Amniotic stem cell (primary cell): ENCODE measurements at regions not wholly inside any gene's neighbourhood (a gene's known extent, or its start where the extent isn't known, plus 50 kb on each side); places are given as distances from the start of the nearest gene placed in this dataset.

Experiments used
- DNase-seq: peaks from one replicate; lab custom pipeline; 2025; lab: John Stamatoyannopoulos, UW

DNA sequence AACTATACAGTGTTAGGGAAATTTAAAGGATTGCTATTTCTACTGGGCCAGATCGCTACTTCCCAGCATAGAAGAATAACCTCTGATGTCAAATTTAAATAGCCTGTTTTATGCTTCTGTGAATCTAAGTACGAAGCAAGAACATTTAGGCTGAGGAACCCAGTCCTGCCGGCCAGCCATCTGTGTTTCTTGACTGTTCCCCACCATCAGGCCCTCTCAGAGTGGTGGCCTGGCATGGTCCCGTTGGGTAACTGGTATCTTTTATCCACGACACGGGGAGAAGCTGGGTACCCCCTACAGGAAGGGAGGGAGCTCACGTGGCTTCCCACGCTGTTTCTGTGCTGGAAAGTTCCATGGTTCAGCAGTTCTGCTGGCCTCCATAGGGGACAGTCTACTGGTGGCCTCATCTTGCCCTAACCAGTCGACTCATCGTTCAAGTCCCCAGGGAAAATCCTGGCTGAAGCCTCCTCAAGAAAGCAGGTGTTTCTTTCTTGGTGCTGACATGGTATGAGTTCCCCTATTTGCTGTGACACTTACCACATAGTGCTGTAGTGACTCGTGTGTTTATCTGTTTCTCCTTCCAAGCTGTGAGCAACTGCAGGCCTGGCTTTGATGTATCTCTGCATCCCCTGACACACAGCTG is 201.7 kb upstream of the NLRP1 start:
- peak; percentile 22 for DNase-seq

DNA sequence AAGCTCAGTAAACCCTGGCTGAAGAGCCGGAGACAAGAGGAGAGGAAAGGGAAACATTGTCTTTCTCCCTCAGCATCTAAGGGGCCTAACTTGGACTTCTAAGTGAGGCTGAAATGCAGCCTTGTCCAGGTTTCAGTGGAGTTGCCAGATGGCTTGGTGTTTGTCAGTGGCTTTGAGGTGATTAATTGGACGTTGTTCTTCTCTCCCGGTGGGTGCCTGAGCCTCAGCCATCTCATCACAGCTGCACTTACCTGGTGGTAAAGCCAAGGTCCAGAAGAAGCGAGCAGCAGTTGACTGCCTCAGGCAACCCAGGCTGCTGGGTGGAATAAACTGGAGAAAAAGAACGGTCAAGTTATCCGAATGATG is 202.2 kb upstream of the NLRP1 start:
- no peak for DNase-seq

DNA sequence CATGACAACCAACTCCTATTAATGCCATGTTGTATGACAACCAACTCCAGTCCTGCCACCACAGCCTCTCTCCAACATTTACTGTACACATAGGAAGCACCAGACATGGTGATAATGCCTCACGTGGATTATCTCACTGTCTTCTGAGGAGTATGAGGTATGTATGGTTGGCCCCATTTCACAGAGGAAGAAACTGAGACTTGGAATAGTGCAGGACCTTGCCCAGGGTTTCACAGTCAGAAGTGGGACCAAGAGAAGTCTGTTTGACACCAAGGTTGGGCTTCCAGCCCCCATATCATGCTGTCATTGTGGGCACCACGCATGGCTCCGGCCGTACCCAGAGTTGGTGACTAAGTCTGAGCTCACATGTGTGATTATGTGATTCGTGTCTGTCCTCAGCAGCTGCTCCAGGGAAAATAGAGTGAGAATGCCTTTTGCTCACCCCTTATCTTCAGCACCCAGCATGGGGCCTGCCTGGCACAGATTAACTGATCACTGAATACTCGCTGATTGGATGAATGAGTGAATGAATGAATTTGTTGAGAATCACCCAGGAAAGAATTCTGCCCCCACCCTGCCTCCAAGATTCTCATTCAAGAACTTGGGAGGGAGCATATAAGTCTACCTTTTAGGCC is 204.1 kb upstream of the NLRP1 start:
- DNase-seq, result peak; percentile 14

DNA sequence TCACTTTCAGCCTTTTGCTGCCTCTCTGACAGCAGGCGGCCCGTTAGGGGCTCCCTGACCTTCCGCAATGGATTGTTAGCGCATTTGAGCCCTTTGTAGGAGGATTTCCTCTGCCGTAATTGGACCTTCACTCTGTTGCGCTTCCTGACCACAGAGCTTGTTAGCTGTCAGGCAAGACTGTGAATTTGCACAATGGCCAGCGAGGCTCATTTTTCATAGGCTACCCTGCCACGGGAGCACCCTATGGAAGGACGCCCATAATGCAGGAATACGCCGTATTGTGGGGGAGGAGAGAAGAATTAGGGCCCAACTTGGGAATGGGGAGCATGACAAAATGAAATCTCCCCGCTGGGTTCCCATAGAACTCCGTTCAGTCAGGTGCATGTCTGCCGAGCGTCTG is 205.2 kb upstream of the NLRP1 start:
- DNase-seq, result no peak

DNA sequence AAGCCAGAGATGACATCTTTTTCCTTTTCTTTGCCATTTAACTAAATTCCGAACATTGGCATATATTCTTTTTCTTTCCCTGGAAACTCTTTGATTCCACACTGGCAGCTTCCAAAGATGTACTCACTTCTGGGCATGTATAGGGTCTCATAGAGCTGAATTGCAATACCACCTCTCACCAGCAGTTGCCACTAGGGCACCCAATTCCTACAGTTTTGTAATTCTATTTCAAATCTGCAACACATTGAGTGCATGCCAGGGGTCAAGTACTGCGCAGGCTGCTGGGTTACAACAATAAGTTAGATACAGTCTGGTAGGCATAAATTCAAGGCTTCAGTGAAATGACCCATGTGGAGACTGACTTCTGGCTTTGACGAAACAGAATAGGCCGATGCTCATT is 208.8 kb upstream of the NLRP1 start:
- DNase-seq, result no peak

DNA sequence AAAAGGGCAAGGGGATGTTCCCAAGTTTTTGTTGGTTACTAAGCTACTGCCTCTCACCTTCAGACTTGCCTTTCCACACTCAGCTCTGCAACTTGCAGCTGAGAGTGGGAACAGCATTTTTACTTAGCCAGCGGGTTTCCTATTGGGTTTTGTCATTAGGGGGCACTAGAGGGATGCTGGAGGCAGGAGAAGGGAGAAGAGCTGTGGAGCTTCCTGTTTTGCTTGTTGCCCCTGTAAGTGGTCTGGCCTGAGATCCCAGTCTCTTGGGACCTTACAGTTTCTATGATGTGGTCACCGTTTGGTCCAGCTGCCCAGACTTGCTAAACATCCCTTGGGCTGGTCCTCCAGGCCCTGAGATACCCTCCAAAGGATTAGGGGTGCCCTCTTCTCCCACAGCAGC is 209.6 kb upstream of the NLRP1 start:
- no peak for DNase-seq

DNA sequence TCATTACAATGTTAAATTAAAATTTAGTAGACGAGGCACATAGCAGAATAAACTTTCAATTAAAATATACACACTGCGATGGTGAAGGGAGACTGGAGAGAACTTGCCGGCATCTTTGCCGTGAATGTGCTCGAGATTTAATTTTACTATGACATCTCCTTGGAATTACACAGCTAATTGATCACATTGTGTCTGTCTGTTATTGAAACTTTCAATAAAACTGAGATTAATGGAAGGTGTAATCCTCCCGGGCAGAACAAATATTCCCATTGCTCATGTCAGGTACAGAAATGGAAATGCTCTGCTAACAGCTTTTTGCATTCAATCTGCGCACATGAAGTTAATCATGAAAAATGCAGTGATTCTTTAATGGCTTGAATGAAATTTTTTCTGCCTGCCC is 210.1 kb upstream of the NLRP1 start:
- DNase-seq, result no peak

DNA sequence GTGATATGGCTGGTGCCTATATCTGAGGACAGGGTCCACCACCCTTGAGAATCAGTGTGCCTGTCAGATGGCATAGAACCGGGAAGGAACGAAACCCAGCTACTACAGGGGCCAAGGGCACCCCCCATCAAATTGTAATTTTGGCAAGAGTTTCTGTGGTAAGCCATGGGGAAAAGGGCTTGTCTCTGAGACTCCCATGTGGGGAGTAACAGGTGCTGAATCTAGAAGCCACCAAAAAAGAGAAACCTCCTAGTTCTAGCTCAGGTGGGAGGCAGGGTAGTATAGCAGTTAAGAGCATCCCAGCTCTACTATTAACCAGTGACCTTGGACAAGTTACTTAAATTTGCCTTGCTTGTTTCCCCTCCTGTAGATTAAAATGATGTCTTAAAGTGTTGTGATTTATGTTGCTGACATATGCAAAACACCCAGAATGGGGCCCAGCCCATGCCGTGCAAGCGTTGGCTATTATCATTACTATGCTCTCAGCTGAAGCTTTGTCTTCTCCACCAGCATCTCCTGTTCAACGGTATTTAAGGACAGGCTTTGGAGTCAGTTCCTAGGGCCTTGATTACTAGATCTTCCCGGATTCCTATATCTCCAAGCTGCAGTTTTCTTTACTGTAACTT is 210.7 kb upstream of the NLRP1 start:
- no peak for DNase-seq

DNA sequence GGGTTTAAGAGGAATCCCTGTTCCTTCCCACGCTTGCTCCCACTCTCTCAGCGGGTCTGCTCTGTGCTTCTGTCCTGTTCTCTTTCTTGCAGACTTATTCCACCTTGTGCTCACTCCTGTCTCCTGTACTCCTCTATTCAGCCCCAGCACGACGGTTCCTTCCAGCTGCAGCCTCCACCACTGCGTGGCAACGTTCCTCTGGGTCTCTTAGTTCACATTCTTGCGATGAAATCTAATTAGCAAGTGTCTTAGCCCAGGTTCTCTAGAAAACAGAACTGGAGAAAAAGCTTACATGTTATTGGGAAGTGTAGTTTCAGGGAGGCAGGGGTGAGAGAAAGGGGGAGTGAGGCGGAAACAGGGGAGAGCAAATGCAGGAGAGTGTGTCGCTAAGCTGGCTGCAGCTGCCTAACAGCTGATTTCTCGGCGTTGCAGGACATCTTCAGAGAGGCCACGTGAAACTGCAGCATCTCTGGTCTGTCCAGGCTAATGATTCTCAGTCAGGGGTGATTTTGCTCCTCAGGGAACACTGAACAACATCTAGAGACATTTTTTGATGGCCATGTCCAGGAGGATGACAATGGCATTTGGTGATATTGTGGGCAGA is 213.2 kb upstream of the NLRP1 start:
- no peak for DNase-seq

DNA sequence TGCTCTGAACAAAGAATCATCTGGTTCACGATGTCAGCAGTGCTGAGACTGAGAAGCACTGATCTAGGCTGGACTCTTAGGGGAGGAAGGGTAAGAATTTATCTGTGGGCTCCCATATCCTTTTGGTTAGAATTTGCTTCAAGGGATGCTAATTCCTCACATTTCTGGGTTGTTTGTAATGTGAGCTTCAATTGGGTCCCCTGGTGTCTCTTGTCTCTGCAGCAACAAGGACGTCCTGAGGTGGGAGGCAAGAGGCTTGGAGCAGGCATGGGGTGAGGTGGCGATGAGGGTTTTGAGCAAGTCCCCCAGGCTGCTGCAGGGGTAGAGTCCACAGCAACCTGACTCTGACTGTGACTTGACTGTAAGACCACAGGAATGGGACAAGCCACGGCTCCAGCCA is 213.8 kb upstream of the NLRP1 start:
- DNase-seq, result no peak

DNA sequence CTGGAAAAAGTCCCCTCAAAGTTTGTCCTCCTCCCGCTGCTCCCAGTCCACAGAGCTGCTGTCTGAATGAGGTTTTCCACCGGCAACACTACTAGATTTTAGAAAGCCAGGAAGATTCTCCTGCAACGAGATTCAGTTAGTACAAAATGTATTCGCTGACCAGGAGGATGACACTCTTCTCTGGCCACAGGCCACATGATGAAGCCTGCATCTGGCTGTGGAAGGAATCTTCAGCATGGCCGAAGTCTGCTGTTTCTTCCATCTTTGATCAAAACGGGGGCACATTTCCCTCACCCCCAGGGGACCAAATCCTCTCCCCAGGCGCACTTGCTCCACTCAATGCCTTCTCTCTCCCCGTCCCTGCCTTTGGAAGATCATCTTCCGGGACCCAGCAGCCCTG is 215.8 kb upstream of the NLRP1 start:
- DNase-seq, result no peak

DNA sequence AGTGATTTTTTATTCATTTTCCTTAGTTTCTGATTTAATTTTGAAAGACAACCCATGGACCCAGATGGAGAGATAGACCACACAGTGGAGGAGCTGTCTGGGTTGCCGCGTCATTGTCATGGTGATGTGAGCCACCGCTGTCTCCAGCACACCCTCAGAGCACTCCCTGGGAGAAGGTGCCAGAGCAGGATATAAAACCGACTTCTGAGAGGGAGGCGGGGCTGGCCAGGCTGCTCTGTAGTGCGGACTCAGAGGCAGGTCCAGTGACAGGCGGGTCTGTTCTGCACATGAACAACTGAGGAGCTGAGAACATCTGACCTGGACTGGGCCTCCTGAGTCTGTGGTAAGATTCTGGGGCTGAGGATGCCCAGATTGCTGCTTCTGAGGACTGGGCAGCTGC is 216.3 kb upstream of the NLRP1 start:
- DNase-seq, result no peak

DNA sequence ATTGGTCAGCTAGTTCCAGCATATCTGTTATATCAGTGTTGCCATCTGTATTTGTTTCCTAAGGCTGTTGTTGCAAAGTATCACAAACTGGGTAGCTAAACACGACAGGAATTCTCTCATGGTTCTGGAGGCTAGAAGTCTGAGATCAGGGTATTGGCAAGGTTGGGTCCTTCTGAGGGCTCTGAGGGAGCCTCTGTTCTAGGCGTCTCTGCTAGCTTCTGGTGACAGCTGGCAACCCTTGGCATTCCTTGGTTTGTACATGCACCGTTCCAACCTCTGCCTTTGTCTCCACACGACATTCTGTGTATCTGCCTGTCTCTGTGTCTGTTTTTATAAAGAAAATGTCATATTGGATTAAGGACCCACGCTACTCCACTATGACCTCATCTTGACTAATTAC is 219.9 kb upstream of the NLRP1 start:
- no peak for DNase-seq

DNA sequence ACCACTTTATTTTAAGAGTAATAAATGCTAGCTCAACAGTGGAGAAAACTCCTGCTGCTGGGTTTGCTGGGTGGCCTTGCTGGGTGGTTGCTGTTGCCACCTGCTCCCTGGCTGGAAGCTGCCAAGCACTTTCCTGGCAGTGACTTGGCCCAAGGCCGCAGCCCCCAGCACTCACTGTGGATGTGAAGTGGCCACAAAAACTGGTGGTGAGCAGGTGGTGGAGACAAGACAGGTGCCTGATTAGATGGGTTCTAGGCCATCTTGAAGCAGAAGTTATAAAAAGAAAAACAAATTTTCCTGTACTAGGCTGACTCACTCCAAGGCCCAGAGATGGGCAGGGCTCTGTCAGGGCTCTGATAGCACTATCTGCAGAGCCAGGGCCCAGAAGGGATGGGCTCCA is 224.7 kb upstream of the NLRP1 start:
- DNase-seq, result no peak

DNA sequence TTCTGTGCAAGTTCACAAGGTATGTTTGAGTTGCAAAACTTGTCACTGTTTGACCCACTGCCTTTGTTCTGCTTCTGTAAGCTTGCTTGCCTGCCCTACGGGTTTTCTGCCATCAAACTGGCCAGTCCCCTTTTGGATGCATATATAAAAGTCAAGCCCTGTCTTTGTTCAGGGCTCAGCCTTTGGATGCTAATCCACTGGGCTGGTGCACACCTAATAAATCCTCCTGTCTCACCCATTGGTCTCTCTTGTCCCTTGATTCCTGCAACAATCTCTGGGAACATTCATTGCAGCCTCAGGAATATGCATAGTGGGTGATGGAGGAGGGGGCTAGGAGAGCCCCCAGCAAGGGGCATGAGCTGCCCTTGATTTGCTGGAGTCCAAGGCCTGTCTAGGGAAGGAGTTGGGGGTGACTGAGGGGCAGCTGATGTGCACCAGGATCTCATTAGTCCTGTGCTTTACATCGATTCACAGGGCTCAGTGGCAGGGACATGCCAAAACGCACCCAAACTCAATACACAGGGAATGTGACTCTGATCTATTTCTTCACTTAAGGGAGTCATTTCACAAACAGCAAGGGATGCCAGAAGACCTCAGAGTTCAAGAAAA is 225.4 kb upstream of the NLRP1 start:
- no peak for DNase-seq

DNA sequence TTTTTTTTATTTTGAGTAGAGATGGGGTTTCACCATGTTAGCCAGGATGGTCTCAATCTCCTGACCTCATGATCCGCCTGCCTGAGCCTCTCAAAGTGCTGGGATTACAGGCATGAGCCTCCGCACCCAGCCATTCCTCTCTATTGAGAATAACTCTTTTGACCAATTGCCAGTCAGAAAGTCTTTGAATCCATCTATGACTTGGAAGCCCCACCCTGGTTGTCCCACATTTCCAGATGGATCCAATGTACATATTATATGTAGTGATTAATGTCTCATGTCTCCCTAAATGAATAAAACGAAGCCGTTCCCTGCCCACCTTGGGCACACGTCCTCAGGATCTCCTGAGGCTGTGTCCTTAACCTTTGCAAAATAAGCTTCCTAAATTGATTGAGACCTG is 228.3 kb upstream of the NLRP1 start:
- no peak for DNase-seq

DNA sequence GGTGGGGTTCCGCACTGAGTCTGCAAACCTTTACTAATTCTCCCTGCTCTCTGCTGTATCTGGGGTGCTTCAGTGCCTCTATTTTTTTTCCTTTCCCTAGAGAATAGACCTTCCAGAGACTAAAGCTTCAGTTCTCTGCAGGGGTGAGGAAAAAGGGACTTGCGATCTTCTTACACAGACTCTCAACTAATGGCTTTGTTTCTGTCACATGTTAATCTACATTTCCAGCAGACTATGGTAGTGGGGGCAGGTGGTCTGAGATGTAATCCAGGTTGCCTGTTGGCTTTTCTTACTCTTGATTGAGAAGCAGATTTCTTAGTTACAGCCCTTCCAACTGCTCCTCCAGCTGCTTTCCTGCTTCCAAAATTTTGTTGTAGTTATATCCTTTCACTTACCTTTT is 229.0 kb upstream of the NLRP1 start:
- no peak for DNase-seq

DNA sequence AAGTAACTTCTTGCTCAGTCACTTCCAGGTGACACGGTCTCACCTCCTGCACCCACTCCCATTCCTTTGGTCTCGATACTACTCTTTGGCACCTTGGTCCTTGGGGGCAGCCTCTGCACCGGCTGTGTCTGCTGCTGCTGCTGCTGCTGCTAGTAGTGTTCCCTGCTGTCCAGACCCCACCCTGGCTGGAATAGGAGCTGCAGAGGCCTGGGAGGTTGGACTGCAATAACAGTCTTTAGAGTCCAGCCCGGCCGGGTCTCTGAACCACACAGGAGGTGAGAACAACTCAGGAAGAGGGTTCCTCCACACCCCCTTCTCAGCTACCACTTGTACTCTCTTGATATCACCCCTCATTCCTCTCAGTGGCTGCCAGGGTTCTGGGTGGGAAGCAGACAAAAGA is 231.1 kb upstream of the NLRP1 start:
- no peak for DNase-seq

DNA sequence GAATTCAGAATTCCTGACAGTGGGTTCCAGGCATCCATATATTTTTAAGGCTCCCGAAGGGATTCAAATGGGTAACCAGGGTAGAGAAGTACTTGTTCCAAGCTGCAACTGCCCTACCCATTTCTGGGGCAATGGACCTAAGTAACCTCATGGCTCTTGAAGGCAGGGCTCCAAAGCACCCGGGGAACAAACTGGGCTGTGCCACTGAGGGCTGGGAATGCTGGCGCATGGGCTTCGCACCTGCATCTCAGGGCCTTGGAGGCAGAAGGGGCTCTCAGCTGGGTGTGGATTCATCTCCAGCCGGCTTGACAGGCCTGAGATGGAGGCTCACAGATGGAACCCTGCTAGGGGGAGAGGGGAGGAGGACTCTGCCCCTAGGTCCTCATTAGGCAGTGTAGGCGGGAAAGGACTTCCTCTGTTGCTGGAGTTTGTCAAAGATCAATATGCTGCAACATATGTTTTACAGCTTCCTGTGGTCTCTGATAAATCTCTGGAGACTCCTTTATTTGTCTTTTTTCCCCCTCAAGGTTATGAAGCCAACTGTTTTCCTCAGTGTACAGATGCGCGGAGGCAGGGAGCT is 232.3 kb upstream of the NLRP1 start:
- no peak for DNase-seq

DNA sequence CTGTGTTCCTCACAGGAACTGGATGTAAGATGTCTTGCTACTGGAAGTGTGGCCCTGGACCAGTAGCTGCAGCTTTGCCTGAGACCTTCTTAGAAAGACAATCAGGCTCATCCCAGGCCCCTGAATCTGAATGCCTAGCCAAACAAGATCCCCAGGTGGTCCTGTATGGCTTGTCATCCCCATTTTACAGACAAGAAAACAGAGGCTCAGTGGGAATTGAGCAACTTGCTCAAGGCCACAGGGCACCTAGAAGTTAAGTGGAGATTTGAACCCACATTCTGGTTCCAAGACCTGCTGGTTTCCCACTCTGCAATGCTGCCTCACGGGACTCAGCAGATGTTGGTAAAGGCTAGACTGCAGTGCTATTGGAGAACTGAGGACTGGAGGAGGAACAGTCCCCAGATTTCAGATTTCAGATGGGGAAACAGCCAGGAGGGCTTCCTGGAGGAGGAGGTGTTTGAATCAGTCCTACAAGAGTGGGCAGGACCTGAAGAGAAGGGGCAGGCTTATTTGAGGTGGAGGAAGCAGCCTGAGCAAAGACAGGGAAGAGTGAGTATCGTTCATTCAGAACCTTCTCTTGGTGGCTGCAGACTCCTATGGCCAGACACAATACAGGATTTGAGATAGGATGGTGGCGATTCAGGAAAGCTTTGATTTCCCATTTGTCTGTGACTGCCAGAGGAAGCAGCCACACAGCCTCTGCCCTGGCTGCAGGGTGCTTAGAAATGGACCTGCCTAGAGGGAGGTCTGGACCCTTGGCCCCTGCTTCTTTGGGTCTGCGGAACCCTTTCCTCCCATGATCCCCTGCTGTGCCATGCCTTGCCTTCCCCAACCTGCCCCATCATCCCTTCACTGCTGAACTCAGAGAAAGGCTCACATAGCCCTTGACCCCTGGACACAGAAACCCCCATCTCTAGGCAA is 233.4 kb upstream of the NLRP1 start:
- no peak for DNase-seq

DNA sequence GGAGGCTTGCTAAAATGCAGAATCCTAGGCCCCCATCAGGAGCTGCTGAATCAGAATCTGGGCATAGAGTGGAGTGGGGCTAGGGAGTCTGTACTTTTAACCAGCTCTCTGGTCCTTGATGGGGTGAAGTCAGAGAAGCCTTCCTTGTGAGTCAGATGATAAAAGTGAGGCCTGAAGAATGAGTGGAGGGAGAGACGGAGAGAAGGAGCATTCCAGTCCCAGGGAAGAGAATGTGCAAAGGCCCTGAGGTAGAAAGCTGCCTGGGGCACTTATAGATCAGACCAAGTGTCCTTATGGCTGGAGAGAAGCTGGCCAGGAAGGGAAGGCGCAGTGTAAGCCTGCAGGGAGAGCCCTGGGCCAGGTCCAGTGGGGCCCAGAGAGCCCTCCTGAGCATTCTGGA is 235.1 kb upstream of the NLRP1 start:
- DNase-seq, result no peak
